ENCODE measurements at regions not wholly inside any gene's neighbourhood (a gene's known extent, or its start where the extent isn't known, plus 50 kb on each side); places are given as distances from the start of the nearest gene placed in this dataset.

DNA sequence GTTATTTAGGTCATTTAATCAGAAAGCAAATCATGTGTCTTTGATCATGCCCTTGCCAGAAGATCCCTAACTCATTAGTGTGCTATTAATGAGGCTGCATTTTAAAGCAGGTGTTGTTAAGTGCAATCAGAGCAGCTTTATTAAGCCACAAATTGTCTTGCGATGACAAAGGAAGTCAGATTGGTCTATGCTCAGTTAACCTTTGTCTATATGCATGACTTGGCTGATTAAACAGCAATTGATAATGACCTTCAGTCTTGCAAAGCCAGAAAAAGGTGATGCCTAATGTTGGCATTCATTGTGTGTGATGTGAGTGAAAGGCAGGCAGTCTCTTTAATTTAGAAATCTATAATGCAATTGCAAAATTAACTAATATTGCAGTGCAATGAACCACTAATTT lies 166.9 kb downstream of the RND3 start:
- Histone ChIP-seq H3K36me3 (no peaks in the 10 kb centered on the region), H3K27me3 (no peaks in the 10 kb centered on the region), H3K4me1 (no peaks in the 10 kb centered on the region), H3K9me3 (peaks cover 4 to 5% of the 10 kb centered on the region in 2 donors), H3K4me3 (no peak overlapping the region), H3K27ac (no peak overlapping the region)
- TF ChIP-seq POLR2AphosphoS5 (IDR thresholded peaks at IDR 0.05) (no peak), EP300 (IDR thresholded peaks at IDR 0.05; ENCODE audit: low read depth) (no peak), POLR2A (IDR thresholded peaks at IDR 0.05) (no peak)
- TF ChIP-seq, protein P1, sequence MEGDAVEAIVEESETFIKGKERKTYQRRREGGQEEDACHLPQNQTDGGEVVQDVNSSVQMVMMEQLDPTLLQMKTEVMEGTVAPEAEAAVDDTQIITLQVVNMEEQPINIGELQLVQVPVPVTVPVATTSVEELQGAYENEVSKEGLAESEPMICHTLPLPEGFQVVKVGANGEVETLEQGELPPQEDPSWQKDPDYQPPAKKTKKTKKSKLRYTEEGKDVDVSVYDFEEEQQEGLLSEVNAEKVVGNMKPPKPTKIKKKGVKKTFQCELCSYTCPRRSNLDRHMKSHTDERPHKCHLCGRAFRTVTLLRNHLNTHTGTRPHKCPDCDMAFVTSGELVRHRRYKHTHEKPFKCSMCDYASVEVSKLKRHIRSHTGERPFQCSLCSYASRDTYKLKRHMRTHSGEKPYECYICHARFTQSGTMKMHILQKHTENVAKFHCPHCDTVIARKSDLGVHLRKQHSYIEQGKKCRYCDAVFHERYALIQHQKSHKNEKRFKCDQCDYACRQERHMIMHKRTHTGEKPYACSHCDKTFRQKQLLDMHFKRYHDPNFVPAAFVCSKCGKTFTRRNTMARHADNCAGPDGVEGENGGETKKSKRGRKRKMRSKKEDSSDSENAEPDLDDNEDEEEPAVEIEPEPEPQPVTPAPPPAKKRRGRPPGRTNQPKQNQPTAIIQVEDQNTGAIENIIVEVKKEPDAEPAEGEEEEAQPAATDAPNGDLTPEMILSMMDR (IDR thresholded peaks at IDR 0.05) = no peak
- 89 to 90% methylated on average over 1 of the region's 1 CpG for WGBS, 2 donors (ENCODE audit: low coverage in 1 of 2)
- no peak for DNase-seq
- in situ Hi-C loops (cut with MboI; ENCODE audit: low pct_ligation_motif_present in 1 of 4, low pct_unique_long_range_greater_than_20kb in 1 of 4, low sequenced_read_pairs in 3 of 4) = no loop called here
- intact Hi-C loops (cut with DNase I; ENCODE audit: low total_unique reads) = no loop called here

DNA sequence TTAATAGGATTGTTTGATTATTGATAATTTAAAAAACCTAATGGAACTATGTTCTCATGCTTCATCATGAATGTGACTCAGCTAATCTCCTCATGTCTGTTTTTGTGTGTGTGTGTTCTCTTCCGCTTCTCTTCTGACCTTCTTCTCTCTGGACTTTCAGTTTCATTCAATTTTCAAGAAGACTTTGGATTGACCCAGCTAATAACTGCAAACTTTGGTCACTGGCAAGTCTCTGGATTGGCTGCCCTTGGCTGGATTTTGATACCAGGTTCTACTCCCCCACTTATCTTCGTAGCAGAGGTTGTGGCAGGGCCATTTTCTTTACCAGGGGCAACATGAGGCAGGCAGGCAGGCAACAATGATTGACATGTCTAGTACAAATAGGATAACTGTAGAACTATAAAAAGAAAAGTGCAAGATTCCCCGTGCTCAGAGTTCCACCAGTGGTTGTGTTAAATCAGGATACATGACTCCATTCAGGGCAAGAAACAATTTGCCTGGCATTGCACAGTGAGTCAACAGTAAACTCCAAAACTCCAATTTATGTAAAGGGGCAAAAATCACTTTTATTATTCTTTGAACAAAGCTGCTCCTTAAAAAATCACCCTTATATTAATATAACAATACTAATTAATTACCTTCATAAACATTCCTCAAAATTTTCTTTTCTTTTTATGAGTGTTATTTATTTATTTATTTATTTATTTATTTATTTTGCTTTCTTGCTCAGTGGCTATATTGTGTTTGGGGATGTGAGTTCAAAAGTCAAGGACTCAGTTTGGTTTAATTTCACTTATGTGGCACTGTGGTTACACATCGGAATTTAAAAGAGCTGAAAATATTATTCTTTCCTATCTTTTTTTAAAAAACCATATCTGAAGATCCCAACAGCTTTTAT lies 167.6 kb downstream of the RND3 start:
- WGBS, 2 donors (ENCODE audit: low coverage in 1 of 2) = 82 to 87% methylated on average over 4 of the region's 4 CpGs
- DNase-seq = no peak
- H3K4me3 ChIP-seq = no peak overlapping the region
- H3K9me3 ChIP-seq = peaks cover 6 to 9% of the 10 kb centered on the region in 2 donors
- no peak for TF ChIP-seq POLR2A (IDR thresholded peaks at IDR 0.05)
- no peak for TF ChIP-seq EP300 (IDR thresholded peaks at IDR 0.05; ENCODE audit: low read depth)
- TF ChIP-seq, protein P1 (IDR thresholded peaks at IDR 0.05) = no peak
- no peak for TF ChIP-seq POLR2AphosphoS5 (IDR thresholded peaks at IDR 0.05)
- H3K27ac ChIP-seq = no peak overlapping the region
- in situ Hi-C loops (cut with MboI; ENCODE audit: low pct_ligation_motif_present in 1 of 4, low pct_unique_long_range_greater_than_20kb in 1 of 4, low sequenced_read_pairs in 3 of 4) = no loop called here
- intact Hi-C loops (cut with DNase I; ENCODE audit: low total_unique reads) = no loop called here
- no peaks in the 10 kb centered on the region for H3K27me3 ChIP-seq
- H3K36me3 ChIP-seq = no peaks in the 10 kb centered on the region
- no peaks in the 10 kb centered on the region for H3K4me1 ChIP-seq

DNA sequence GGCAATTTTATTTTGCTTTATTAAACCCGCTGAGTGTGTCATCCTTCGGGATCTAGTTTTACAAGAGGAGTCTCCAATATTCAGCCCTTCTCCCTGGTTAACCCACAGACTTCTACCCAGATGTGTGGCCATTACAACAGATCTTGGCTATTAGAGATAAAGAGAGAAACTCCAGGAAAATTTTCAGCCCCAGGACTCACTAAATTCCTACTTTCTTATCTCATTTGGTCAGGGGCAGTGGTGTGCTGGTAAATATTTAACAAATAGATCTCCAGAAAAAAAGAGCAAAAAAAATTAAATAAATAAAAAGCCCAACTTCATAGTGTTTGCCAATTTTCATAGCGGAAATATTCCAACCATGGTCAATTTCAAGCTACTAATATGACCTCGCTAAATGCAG lies 168.4 kb downstream of the RND3 start:
- no peak for DNase-seq
- intact Hi-C loops (cut with DNase I; ENCODE audit: low total_unique reads) = no loop called here
- peaks cover 6 to 9% of the 10 kb centered on the region in 2 donors for H3K9me3 ChIP-seq
- WGBS, 2 donors (ENCODE audit: low coverage in 1 of 2) = 90 to 97% methylated on average over 4 of the region's 4 CpGs
- no peaks in the 10 kb centered on the region for H3K36me3 ChIP-seq
- H3K4me3 ChIP-seq = no peak overlapping the region
- TF ChIP-seq POLR2AphosphoS5 (IDR thresholded peaks at IDR 0.05) (no peak), EP300 (IDR thresholded peaks at IDR 0.05; ENCODE audit: low read depth) (no peak), POLR2A (IDR thresholded peaks at IDR 0.05) (no peak)
- TF ChIP-seq, protein P1 (IDR thresholded peaks at IDR 0.05) = no peak
- in situ Hi-C loops (cut with MboI; ENCODE audit: low pct_ligation_motif_present in 1 of 4, low pct_unique_long_range_greater_than_20kb in 1 of 4, low sequenced_read_pairs in 3 of 4) = no loop called here
- H3K27ac ChIP-seq = no peak overlapping the region
- no peaks in the 10 kb centered on the region for H3K4me1 ChIP-seq
- H3K27me3 ChIP-seq = no peaks in the 10 kb centered on the region

DNA sequence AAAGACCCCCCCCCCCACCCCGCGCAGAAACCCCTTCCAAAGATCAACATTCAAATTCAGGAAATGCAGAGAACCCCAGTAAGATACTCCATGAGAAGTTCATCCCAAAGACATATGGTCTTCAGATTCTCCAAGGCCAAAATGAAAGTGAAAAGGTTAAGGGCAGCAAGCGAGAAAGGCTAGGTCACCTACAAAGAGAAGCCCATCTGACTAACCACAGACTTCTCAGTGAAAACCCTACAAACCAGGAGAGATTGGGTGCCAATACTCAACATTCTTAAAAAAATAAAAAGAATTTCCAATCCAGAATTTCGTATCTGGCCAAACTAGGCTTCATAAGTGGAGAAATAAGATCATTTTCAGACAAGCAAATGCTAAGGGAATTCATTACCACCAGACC lies 175.2 kb downstream of the RND3 start:
- TF ChIP-seq EP300 (IDR thresholded peaks at IDR 0.05; ENCODE audit: low read depth) (no peak), POLR2AphosphoS5 (IDR thresholded peaks at IDR 0.05) (no peak), POLR2A (IDR thresholded peaks at IDR 0.05) (no peak)
- TF ChIP-seq, protein P1 (IDR thresholded peaks at IDR 0.05) = no peak
- 84% methylated on average over 4 of the region's 4 CpGs for WGBS, 2 donors (ENCODE audit: low coverage in 1 of 2)
- in situ Hi-C loops (cut with MboI; ENCODE audit: low pct_ligation_motif_present in 1 of 4, low pct_unique_long_range_greater_than_20kb in 1 of 4, low sequenced_read_pairs in 3 of 4) (no loop called here), intact Hi-C loops (cut with DNase I; ENCODE audit: low total_unique reads) (no loop called here)
- no peak for DNase-seq
- H3K9me3 ChIP-seq = peaks cover 6 to 11% of the 10 kb centered on the region in 2 donors
- no peaks in the 10 kb centered on the region for H3K36me3 ChIP-seq
- H3K4me1 ChIP-seq = peaks cover 0 to 21% (median 4%) of the 10 kb centered on the region in 4 donors
- no peaks in the 10 kb centered on the region for H3K27me3 ChIP-seq
- H3K27ac ChIP-seq = no peak overlapping the region
- H3K4me3 ChIP-seq = no peak overlapping the region
